ENCODE measurements at regions not wholly inside any gene's neighbourhood (a gene's known extent, or its start where the extent isn't known, plus 50 kb on each side); places are given as distances from the start of the nearest gene placed in this dataset.

- no peak for TF ChIP-seq CTCF (IDR thresholded peaks at IDR 0.05; ENCODE audit: poor library complexity)
- no peak for TF ChIP-seq EZH2 (IDR thresholded peaks at IDR 0.05; ENCODE audit: borderline replicate concordance)
Observed at GRCh38 chr5:173804579-173804978, 83.6 kb upstream of the CPEB4 start.

All from hepatocyte (in vitro differentiated cells).